Astrocyte (in vitro differentiated cells and primary cell): ENCODE measurements at regions not wholly inside any gene's neighbourhood (a gene's known extent, or its start where the extent isn't known, plus 50 kb on each side); places are given as distances from the start of the nearest gene placed in this dataset.

Source experiments
- DNase-seq: peaks from one replicate; pipeline ENCODE4 v3.0.0-alpha.2; 2010; ENCODE audit warnings: low read depth
- FAIRE-seq: peaks from 2 replicates; lab custom pipeline; 2011; peaks lifted over from hg19 to GRCh38; lab: Jason Lieb, UNC
- H2AFZ ChIP-seq: 2 replicates; pipeline ENCODE4 v1.6.0; 2012; ENCODE audit warnings: low read depth, low read length, inconsistent platforms
- H3K27ac ChIP-seq: 2 replicates; pipeline ENCODE4 v1.5.1; 2011; ENCODE audit warnings: low read depth, low read length, inconsistent platforms
- H3K27me3 ChIP-seq: 2 replicates; pipeline ENCODE4 v1.6.0; 2011; ENCODE audit warnings: low read length, inconsistent platforms; ENCODE audit not compliant: insufficient read depth
- H3K36me3 ChIP-seq: 2 replicates; pipeline ENCODE4 v1.5.1; 2011; ENCODE audit warnings: low read length, inconsistent platforms; ENCODE audit not compliant: insufficient read depth
- H3K4me1 ChIP-seq: 2 replicates; pipeline ENCODE4 v1.5.1; 2011; ENCODE audit warnings: low read length, inconsistent platforms; ENCODE audit not compliant: insufficient read depth
- H3K4me2 ChIP-seq: 2 replicates; pipeline ENCODE4 v1.6.0; 2012; ENCODE audit warnings: low read length, inconsistent platforms
- H3K4me3 ChIP-seq: 2 replicates; pipeline ENCODE4 v1.5.1; 2011; ENCODE audit warnings: low read depth, mild to moderate bottlenecking, low read length, inconsistent platforms; ENCODE audit not compliant: insufficient read depth
- H3K79me2 ChIP-seq: 2 replicates; pipeline ENCODE4 v1.6.0; 2012; ENCODE audit warnings: mild to moderate bottlenecking, low read length, inconsistent platforms; ENCODE audit not compliant: insufficient read depth
- H3K9ac ChIP-seq: 2 replicates; pipeline ENCODE4 v1.6.0; 2012; ENCODE audit warnings: mild to moderate bottlenecking, low read length, inconsistent platforms
- H3K9me3 ChIP-seq: 2 replicates; pipeline ENCODE4 v1.5.1; 2012; ENCODE audit warnings: low read depth, mild to moderate bottlenecking, low read length, inconsistent platforms; ENCODE audit not compliant: insufficient read depth
- H4K20me1 ChIP-seq: 2 replicates; pipeline ENCODE4 v1.6.0; 2012; ENCODE audit warnings: low read length, inconsistent platforms; ENCODE audit not compliant: insufficient read depth
- H3K27ac Mint-ChIP-seq: one replicate; pipeline ENCODE4 v1.8.0; 2021; ENCODE audit warnings: mild to moderate bottlenecking, mixed read lengths; ENCODE audit not compliant: unreplicated experiment
- H3K27me3 Mint-ChIP-seq: one replicate; pipeline ENCODE4 v1.8.0; 2021; ENCODE audit warnings: low read depth, mixed read lengths; ENCODE audit not compliant: unreplicated experiment
- H3K36me3 Mint-ChIP-seq: one replicate; pipeline ENCODE4 v1.8.0; 2021; ENCODE audit warnings: low read depth, mixed read lengths; ENCODE audit not compliant: unreplicated experiment
- H3K4me1 Mint-ChIP-seq: one replicate; pipeline ENCODE4 v1.8.0; 2021; ENCODE audit warnings: low read depth, mixed read lengths; ENCODE audit not compliant: unreplicated experiment
- H3K4me3 Mint-ChIP-seq: one replicate; pipeline ENCODE4 v1.8.0; 2021; ENCODE audit warnings: mild to moderate bottlenecking, moderate library complexity, mixed read lengths; ENCODE audit not compliant: unreplicated experiment
- H3K9me3 Mint-ChIP-seq: one replicate; pipeline ENCODE4 v1.8.0; 2021; ENCODE audit warnings: mild to moderate bottlenecking, mixed read lengths; ENCODE audit not compliant: unreplicated experiment
- EZH2 ChIP-seq: IDR thresholded peaks from 2 replicates; pipeline ENCODE4 v1.6.1; 2012; ENCODE audit warnings: mild to moderate bottlenecking, low read length, inconsistent platforms; ENCODE audit not compliant: insufficient read depth
- TF ChIP-seq, protein P1 (sequence below): IDR thresholded peaks from 2 replicates; pipeline ENCODE4 v1.5.1; 2011; ENCODE audit warnings: low read depth, mild to moderate bottlenecking, inconsistent platforms, low read length, moderate library complexity; ENCODE audit not compliant: insufficient read depth

DNA sequence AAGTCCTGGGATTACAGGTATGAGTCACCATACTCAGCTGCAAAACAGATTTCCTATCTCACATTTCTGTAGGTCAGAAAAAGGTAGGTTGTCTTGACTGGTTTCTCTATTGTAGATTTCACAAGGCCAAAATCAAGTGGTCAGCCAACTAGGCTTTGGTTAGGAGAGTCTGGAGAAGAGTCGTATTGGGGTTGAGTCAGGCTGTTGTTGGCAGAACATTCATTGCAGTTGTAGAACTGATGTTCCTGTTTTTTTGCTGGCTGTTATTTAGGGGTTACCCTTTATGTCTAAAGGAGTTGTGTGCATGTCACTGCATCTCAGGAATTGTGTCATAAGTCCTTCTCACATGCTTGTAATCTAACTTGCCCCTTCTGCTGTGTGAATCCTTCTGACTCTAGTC lies 814.2 kb upstream of the GRAMD2B start:
- no peak overlapping the region for H3K4me2 ChIP-seq
- H3K27ac Mint-ChIP-seq = no peak overlapping the region
- no peak overlapping the region for H3K9ac ChIP-seq
- H3K36me3 Mint-ChIP-seq = no peaks in the 10 kb centered on the region
- FAIRE-seq = no peak
- no peaks in the 10 kb centered on the region for H3K36me3 ChIP-seq
- H3K4me1 Mint-ChIP-seq = peaks cover 4% of the 10 kb centered on the region
- H3K4me3 ChIP-seq = no peak overlapping the region
- no peak overlapping the region for H2AFZ ChIP-seq
- H3K4me1 ChIP-seq = peaks cover 5% of the 10 kb centered on the region
- H3K9me3 Mint-ChIP-seq = no peaks in the 10 kb centered on the region
- H3K9me3 ChIP-seq = no peaks in the 10 kb centered on the region
- H3K79me2 ChIP-seq = no peaks in the 10 kb centered on the region
- TF ChIP-seq EZH2 = no peak
- no peaks in the 10 kb centered on the region for H3K27me3 ChIP-seq
- H4K20me1 ChIP-seq = no peaks in the 10 kb centered on the region
- H3K4me3 Mint-ChIP-seq = no peak overlapping the region
- no peak for DNase-seq
- no peak overlapping the region for H3K27ac ChIP-seq
- H3K27me3 Mint-ChIP-seq = no peaks in the 10 kb centered on the region

DNA sequence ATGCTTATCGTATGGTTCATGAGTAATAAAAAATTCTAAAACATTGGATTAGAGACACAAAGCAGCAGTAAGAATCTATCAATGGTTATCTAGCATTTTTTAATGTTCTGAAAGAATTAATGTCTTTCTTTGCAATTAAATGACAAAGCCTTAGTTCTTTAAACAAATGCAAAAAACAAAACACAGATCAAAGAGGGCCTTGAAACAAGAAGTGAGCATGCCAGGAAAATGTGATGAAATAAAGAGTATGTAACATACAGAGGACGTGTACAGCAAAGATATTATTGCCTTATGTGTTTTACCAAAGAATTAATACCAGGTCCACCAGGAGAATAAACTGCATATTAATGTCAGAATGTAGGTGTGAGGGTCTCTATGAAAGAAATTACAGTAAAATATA lies 812.3 kb upstream of the GRAMD2B start:
- Mint-ChIP-seq H3K4me3 (no peak overlapping the region), H3K4me1 (peaks cover 4% of the 10 kb centered on the region), H3K9me3 (no peaks in the 10 kb centered on the region), H3K27me3 (no peaks in the 10 kb centered on the region), H3K36me3 (no peaks in the 10 kb centered on the region), H3K27ac (no peak overlapping the region)
- Histone ChIP-seq H3K4me2 (no peak overlapping the region), H3K4me3 (no peak overlapping the region), H3K27me3 (no peaks in the 10 kb centered on the region), H3K27ac (no peak overlapping the region), H3K9me3 (no peaks in the 10 kb centered on the region), H4K20me1 (no peaks in the 10 kb centered on the region), H2AFZ (no peak overlapping the region), H3K79me2 (no peaks in the 10 kb centered on the region), H3K4me1 (peaks cover 5% of the 10 kb centered on the region), H3K36me3 (no peaks in the 10 kb centered on the region), H3K9ac (no peak overlapping the region)
- FAIRE-seq (no peak), DNase-seq (no peak)
- no peak for TF ChIP-seq EZH2
- TF ChIP-seq, protein P1, sequence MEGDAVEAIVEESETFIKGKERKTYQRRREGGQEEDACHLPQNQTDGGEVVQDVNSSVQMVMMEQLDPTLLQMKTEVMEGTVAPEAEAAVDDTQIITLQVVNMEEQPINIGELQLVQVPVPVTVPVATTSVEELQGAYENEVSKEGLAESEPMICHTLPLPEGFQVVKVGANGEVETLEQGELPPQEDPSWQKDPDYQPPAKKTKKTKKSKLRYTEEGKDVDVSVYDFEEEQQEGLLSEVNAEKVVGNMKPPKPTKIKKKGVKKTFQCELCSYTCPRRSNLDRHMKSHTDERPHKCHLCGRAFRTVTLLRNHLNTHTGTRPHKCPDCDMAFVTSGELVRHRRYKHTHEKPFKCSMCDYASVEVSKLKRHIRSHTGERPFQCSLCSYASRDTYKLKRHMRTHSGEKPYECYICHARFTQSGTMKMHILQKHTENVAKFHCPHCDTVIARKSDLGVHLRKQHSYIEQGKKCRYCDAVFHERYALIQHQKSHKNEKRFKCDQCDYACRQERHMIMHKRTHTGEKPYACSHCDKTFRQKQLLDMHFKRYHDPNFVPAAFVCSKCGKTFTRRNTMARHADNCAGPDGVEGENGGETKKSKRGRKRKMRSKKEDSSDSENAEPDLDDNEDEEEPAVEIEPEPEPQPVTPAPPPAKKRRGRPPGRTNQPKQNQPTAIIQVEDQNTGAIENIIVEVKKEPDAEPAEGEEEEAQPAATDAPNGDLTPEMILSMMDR = no peak

DNA sequence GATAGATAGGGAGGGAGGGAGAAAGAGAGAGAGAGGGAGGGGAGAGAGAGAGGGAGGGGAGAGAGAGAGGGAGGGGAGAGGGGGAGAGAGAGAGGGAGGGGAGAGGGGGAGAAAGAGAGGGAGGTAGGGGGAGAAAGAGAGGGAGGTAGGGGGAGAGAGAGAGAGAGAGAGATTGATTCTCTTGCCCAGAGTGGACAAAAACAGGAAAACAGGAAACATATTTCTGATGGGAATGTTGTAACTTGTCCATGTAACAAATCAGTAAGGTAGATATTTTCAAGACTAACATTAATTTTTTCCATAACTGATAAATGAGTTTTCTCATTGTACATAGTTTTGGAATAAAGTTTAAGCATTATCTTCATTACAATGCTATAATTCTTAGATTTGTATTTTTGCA lies 811.7 kb upstream of the GRAMD2B start:
- H3K9me3 ChIP-seq = no peaks in the 10 kb centered on the region
- H3K27me3 ChIP-seq = no peaks in the 10 kb centered on the region
- Mint-ChIP-seq H3K4me3 (no peak overlapping the region), H3K4me1 (peaks cover 4% of the 10 kb centered on the region), H3K36me3 (no peaks in the 10 kb centered on the region), H3K9me3 (no peaks in the 10 kb centered on the region), H3K27me3 (no peaks in the 10 kb centered on the region), H3K27ac (no peak overlapping the region)
- no peak overlapping the region for H3K9ac ChIP-seq
- no peaks in the 10 kb centered on the region for H3K36me3 ChIP-seq
- peaks cover 5% of the 10 kb centered on the region for H3K4me1 ChIP-seq
- DNase-seq (no peak), FAIRE-seq (no peak)
- TF ChIP-seq EZH2 = no peak
- TF ChIP-seq, protein P1 = no peak
- H3K27ac ChIP-seq = no peak overlapping the region
- no peak overlapping the region for H2AFZ ChIP-seq
- H3K4me2 ChIP-seq = no peak overlapping the region
- no peaks in the 10 kb centered on the region for H4K20me1 ChIP-seq
- H3K4me3 ChIP-seq = no peak overlapping the region
- H3K79me2 ChIP-seq = no peaks in the 10 kb centered on the region
